ENCODE measurements at regions not wholly inside any gene's neighbourhood (a gene's known extent, or its start where the extent isn't known, plus 50 kb on each side); places are given as distances from the start of the nearest gene placed in this dataset.

DNA sequence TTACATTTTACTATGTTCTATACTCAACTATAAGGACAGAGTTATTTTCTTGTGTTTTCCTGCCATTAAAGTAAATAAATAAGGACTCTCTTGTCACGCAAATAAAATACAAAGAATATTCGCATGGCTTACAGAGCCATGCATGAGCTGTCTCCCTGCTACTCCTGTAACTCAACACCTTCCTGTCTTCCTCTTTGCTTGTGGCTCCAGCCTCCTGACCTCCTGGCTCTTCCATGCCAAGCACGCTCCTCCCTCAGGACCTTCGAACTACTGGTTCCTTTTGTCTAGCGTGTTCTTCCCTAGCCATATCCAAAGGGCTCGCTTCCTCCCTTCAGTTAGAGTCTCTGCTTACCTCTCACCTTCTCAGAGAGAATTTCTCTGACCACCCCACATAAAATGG is 124.3 kb upstream of the TMC3 start:
- H3K4me1 ChIP-seq: no peaks in the 10 kb centered on the region
- H3K36me3 ChIP-seq: no peaks in the 10 kb centered on the region
- TF ChIP-seq, protein P1, sequence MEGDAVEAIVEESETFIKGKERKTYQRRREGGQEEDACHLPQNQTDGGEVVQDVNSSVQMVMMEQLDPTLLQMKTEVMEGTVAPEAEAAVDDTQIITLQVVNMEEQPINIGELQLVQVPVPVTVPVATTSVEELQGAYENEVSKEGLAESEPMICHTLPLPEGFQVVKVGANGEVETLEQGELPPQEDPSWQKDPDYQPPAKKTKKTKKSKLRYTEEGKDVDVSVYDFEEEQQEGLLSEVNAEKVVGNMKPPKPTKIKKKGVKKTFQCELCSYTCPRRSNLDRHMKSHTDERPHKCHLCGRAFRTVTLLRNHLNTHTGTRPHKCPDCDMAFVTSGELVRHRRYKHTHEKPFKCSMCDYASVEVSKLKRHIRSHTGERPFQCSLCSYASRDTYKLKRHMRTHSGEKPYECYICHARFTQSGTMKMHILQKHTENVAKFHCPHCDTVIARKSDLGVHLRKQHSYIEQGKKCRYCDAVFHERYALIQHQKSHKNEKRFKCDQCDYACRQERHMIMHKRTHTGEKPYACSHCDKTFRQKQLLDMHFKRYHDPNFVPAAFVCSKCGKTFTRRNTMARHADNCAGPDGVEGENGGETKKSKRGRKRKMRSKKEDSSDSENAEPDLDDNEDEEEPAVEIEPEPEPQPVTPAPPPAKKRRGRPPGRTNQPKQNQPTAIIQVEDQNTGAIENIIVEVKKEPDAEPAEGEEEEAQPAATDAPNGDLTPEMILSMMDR (IDR thresholded peaks at IDR 0.05; ENCODE audit: low read depth, low read length): no peak
- no peak overlapping the region for H3K4me3 ChIP-seq (ENCODE audit: low read depth, low read length)
- DNase-seq: no peak
- no peaks in the 10 kb centered on the region for H3K27me3 ChIP-seq
- H3K9me3 ChIP-seq: no peaks in the 10 kb centered on the region

DNA sequence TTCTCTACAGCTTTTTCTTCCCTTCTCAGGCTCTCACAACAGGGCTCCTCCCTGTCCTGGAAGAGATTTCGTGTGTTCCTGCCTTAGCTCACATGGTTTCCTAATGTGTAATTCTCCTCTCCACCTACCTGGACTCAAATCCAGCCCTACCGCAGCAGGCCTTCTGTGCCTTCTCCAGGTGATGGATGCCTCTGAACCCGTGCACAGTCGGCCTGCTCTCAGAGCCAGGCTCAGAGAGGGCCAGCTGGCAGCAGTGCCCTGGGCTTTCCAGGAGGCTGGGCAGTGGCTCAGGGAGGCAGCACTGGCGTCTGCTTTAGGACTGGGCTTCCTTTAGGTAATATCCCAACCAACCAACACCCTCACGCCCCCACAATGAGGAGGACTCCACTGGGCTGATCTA is 123.2 kb upstream of the TMC3 start:
- Histone ChIP-seq H3K36me3 (no peaks in the 10 kb centered on the region), H3K27me3 (no peaks in the 10 kb centered on the region), H3K4me3 (ENCODE audit: low read depth, low read length) (no peak overlapping the region), H3K4me1 (no peaks in the 10 kb centered on the region), H3K9me3 (no peaks in the 10 kb centered on the region)
- TF ChIP-seq, protein P1 (IDR thresholded peaks at IDR 0.05; ENCODE audit: low read depth, low read length): no peak
- DNase-seq: no peak

DNA sequence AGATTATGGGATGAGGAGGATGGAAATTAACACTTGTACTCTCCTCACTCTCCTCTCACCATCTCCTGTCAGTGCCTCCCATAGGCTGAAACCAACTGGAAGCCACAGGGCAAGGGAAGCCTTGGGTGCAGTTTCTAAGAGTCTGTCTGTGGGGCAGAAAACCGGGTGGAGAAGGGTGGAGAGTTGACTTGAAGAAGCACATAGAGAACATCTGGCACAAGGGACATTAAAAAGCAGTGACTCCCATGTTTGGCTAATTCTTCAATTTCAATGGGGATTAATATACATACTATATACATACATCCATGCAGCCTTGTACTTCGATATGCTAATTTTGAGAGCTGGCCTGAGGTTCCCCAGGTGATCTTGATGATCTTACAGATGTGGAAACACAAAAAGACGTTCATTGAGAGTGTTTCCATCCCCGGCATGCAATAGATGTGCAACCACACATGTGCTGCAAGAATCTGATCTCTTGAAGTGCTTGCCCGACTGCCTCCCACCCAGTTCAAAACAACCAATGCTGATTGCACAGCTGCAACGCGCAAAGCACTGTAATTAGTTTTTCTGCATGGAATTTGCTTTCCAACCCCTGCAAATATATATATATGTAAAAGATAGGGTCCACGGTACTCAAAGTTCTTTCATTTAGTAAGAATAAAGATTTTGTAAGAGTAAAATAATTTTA is 121.9 kb upstream of the TMC3 start:
- H3K36me3 ChIP-seq: no peaks in the 10 kb centered on the region
- no peaks in the 10 kb centered on the region for H3K27me3 ChIP-seq
- no peak for DNase-seq
- no peak overlapping the region for H3K4me3 ChIP-seq (ENCODE audit: low read depth, low read length)
- no peaks in the 10 kb centered on the region for H3K4me1 ChIP-seq
- TF ChIP-seq, protein P1 (IDR thresholded peaks at IDR 0.05; ENCODE audit: low read depth, low read length): no peak
- H3K9me3 ChIP-seq: no peaks in the 10 kb centered on the region

DNA sequence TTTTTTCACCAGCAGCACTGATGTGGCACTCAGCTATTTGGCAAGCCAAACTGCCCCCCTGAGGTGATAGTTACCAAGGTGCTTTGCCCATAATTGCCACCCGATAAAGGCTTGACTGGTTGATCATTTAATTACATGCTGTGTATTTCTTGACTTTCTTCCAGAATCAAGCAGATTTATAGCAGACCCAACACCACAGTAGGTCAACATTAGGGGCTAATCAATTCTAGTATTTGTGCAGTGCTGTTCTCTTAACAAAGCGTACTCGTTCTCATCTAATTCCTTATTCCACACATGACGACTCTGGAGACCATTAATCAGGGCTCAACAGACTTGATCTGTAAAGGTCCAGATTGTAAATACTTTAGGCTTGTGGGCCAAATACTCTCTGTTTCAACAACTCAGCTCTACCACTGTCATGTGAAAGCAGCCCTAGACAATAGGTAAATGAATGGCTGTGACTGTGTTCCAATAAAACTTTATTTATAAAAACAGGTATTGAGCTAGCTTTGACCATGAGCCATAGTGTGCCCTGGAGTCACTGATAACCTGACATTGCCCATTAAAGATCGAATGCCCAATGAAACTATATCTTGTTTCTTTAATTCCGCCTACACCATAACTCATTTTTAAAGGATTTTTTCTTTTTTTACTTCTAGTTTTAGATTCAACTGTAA is 119.1 kb upstream of the TMC3 start:
- H3K36me3 ChIP-seq: no peaks in the 10 kb centered on the region

DNA sequence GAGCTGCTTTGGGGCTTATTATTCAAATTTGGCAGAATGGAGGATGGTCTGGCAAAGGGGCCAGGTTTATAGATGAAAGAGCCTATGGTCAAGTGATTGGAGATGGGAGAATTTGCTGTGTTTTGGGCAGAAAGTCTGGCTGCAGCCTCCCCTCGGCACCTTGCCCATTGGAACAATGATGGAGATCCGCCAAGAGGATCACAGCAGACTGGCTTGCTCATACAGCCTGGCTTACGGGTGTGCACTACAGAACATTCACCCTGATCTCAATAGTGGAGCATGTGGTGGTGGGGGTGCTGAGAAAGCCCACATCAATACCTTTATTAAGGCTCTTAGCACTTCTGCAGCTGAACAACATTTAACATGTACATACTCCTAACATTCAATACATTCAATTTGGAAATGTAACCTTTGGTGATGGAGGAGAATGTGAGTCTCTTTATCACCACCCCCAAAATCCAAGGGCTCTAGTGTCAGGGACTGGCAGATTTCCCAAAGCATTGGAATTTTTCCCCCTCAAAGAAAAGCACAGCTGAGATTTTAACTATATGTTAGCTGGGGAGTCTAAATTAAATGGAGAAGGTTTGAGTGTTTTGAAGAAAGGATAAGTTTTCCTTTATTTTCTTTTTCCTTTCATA is 118.4 kb upstream of the TMC3 start:
- DNase-seq: no peak
- TF ChIP-seq, protein P1 (IDR thresholded peaks at IDR 0.05; ENCODE audit: low read depth, low read length): no peak
- Histone ChIP-seq H3K4me3 (ENCODE audit: low read depth, low read length) (no peak overlapping the region), H3K27me3 (no peaks in the 10 kb centered on the region), H3K4me1 (no peaks in the 10 kb centered on the region), H3K36me3 (no peaks in the 10 kb centered on the region), H3K9me3 (no peaks in the 10 kb centered on the region)

More for the DNA sequence above, 119.1 kb upstream of the TMC3 start:
- no peaks in the 10 kb centered on the region for H3K27me3 ChIP-seq
- H3K4me1 ChIP-seq: no peaks in the 10 kb centered on the region
- H3K4me3 ChIP-seq (ENCODE audit: low read depth, low read length): no peak overlapping the region
- H3K9me3 ChIP-seq: no peaks in the 10 kb centered on the region
- no peak for DNase-seq
- TF ChIP-seq, protein P1 (IDR thresholded peaks at IDR 0.05; ENCODE audit: low read depth, low read length): no peak
